Loucy (cell line): ENCODE measurements at regions not wholly inside any gene's neighbourhood (a gene's known extent, or its start where the extent isn't known, plus 50 kb on each side); places are given as distances from the start of the nearest gene placed in this dataset.

ENCODE experiments used
- H2AFZ ChIP-seq: fragments of 200-600 bp; sonication (generic); 2 replicates; pipeline ENCODE4 v1.6.0; 2016; ENCODE audit warnings: antibody characterized with exemption, mild to moderate bottlenecking, low read length, moderate library complexity
- H3F3A ChIP-seq: fragments of 200-600 bp; 2 replicates; pipeline ENCODE4 v1.6.0; 2016; ENCODE audit warnings: antibody characterized with exemption, low read depth, mild to moderate bottlenecking
- H3K27me3 ChIP-seq: fragments of 200-600 bp; sonication (generic); 2 replicates; pipeline ENCODE4 v1.6.1; 2014; ENCODE audit warnings: low read length, mild to moderate bottlenecking; ENCODE audit not compliant: insufficient read depth, poor library complexity, severe bottlenecking
- H3K36me3 ChIP-seq: fragments of 200-600 bp; sonication (generic); 2 replicates; pipeline ENCODE4 v1.6.1; 2016; ENCODE audit warnings: low read length; ENCODE audit not compliant: insufficient read depth
- H3K4me1 ChIP-seq: fragments of 200-600 bp; sonication (generic); 2 replicates; pipeline ENCODE4 v1.5.1; 2014; ENCODE audit warnings: low read length, mild to moderate bottlenecking; ENCODE audit not compliant: insufficient read depth, poor library complexity, severe bottlenecking
- H3K4me2 ChIP-seq: fragments of 200-600 bp; sonication (generic); 2 replicates; pipeline ENCODE4 v1.6.0; 2014; ENCODE audit warnings: antibody characterized with exemption, low read length, low read depth, mild to moderate bottlenecking; ENCODE audit not compliant: poor library complexity, severe bottlenecking
- H3K4me3 ChIP-seq: fragments of 200-600 bp; sonication (generic); 2 replicates; pipeline ENCODE4 v1.5.1; 2014; ENCODE audit warnings: low read length, mild to moderate bottlenecking, mixed read lengths; ENCODE audit not compliant: poor library complexity, severe bottlenecking
- H3K79me2 ChIP-seq: fragments of 200-600 bp; sonication (generic); 2 replicates; pipeline ENCODE4 v1.6.1; 2014; ENCODE audit warnings: low read length; ENCODE audit not compliant: insufficient read depth
- H3K9ac ChIP-seq: fragments of 200-600 bp; sonication (generic); 2 replicates; pipeline ENCODE4 v1.6.0; 2014; ENCODE audit warnings: mild to moderate bottlenecking, low read depth, low read length, moderate library complexity; ENCODE audit not compliant: poor library complexity, severe bottlenecking
- H3K9me2 ChIP-seq: fragments of 200-600 bp; sonication (generic); replicated peaks from 2 replicates; pipeline ENCODE4 v1.6.1; 2016; ENCODE audit warnings: low read depth, low read length, mixed read lengths
- H3K9me3 ChIP-seq: fragments of 200-600 bp; sonication (generic); 2 replicates; pipeline ENCODE4 v1.6.1; 2014; ENCODE audit warnings: mild to moderate bottlenecking, antibody characterized with exemption, low read length, low read depth; ENCODE audit not compliant: insufficient read depth
- H4K20me1 ChIP-seq: fragments of 200-600 bp; sonication (generic); 2 replicates; pipeline ENCODE4 v1.6.0; 2014; ENCODE audit warnings: antibody characterized with exemption, low read length, mild to moderate bottlenecking; ENCODE audit not compliant: insufficient read depth, poor library complexity, severe bottlenecking
- EZH2phosphoT487 ChIP-seq: fragments of 200-600 bp; IDR thresholded peaks from 2 replicates; pipeline ENCODE4 v1.6.1; 2018; ENCODE audit warnings: antibody characterized with exemption, mild to moderate bottlenecking, moderate library complexity, borderline replicate concordance
- TF ChIP-seq, protein P1 (sequence below): fragments of 200-600 bp; sonication (generic); conservative IDR thresholded peaks from 2 replicates; pipeline ENCODE4 v1.5.1; 2014; ENCODE audit warnings: mild to moderate bottlenecking, antibody characterized with exemption, low read length

DNA sequence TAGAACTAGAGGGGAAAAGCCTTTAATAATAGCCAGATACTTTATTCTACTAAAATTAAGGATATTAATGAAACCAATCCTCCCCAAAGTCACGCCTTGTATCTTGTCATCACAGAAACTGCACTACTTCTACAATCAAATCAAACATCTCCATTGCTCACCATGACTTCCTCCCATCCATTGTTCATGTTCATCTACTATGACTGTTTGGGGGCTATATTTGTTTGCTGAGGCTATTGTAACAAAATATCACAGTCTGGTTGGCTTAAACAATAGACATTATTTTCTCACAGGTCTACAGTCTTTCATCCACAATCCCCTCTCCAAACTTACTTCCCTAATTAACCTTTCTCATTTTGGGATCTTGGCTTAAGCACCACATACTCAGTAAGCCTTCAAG lies 193.6 kb upstream of the FSCB start:
- H3K4me1 ChIP-seq: no peaks in the 10 kb centered on the region

DNA sequence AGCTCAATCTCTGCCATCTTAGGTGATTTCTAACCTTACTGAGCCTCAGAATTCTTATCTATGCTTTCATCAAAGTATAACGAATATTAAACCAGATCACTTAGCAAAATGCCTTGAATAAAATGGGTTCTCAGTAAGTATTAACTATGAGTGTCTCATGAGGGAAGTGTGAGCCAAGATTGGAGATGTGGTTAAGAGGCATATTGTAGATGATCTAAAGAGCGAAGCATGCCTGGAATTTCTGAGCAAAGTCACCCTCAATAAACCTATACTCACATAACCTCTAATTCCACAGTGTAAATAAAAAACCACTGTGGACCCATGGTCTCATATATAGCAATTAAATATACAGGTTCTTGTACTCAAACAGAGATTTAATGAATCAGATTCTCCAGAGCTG lies 193.1 kb upstream of the FSCB start:
- no peak overlapping the region for H3K4me2 ChIP-seq
- no peaks in the 10 kb centered on the region for H3K79me2 ChIP-seq
- H2AFZ ChIP-seq: no peak overlapping the region
- no peak overlapping the region for H3K9ac ChIP-seq
- H3K27me3 ChIP-seq: no peaks in the 10 kb centered on the region
- no peak overlapping the region for H3K4me3 ChIP-seq
- TF ChIP-seq, protein P1, sequence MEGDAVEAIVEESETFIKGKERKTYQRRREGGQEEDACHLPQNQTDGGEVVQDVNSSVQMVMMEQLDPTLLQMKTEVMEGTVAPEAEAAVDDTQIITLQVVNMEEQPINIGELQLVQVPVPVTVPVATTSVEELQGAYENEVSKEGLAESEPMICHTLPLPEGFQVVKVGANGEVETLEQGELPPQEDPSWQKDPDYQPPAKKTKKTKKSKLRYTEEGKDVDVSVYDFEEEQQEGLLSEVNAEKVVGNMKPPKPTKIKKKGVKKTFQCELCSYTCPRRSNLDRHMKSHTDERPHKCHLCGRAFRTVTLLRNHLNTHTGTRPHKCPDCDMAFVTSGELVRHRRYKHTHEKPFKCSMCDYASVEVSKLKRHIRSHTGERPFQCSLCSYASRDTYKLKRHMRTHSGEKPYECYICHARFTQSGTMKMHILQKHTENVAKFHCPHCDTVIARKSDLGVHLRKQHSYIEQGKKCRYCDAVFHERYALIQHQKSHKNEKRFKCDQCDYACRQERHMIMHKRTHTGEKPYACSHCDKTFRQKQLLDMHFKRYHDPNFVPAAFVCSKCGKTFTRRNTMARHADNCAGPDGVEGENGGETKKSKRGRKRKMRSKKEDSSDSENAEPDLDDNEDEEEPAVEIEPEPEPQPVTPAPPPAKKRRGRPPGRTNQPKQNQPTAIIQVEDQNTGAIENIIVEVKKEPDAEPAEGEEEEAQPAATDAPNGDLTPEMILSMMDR: no peak
- TF ChIP-seq EZH2phosphoT487: no peak
- no peaks in the 10 kb centered on the region for H3K36me3 ChIP-seq
- no peaks in the 10 kb centered on the region for H3K4me1 ChIP-seq
- H3K9me2 ChIP-seq: no peaks in the 10 kb centered on the region
- no peaks in the 10 kb centered on the region for H3F3A ChIP-seq
- H3K9me3 ChIP-seq: no peaks in the 10 kb centered on the region
- H4K20me1 ChIP-seq: no peaks in the 10 kb centered on the region

More for the DNA sequence above, 193.6 kb upstream of the FSCB start:
- H3K9me3 ChIP-seq: no peaks in the 10 kb centered on the region
- no peak for TF ChIP-seq EZH2phosphoT487
- TF ChIP-seq, protein P1: no peak
- H3K79me2 ChIP-seq: no peaks in the 10 kb centered on the region
- no peak overlapping the region for H2AFZ ChIP-seq
- H4K20me1 ChIP-seq: no peaks in the 10 kb centered on the region
- no peaks in the 10 kb centered on the region for H3F3A ChIP-seq
- no peak overlapping the region for H3K4me2 ChIP-seq
- H3K9me2 ChIP-seq: no peaks in the 10 kb centered on the region
- no peaks in the 10 kb centered on the region for H3K27me3 ChIP-seq
- no peaks in the 10 kb centered on the region for H3K36me3 ChIP-seq
- no peak overlapping the region for H3K9ac ChIP-seq
- no peak overlapping the region for H3K4me3 ChIP-seq

DNA sequence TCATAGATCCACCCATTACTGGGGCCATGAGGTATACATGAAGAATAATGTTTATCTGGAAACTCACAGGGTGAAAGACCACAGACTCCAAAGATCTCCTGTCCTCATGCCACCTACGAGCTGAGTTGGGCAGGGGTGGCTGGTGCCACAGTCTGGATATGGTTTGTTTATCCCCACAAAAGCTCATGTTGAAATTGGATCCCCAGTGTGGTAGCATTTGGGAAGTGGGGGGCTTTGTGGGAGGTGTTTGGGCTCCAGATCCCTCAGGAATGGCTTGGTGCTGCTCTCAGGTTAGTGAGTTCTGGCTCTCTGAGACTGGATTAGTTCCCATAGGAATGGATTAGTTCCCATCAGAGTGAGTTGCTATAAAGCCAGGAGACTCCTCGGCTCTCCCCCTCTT lies 192.3 kb upstream of the FSCB start:
- H3K4me3 ChIP-seq: no peak overlapping the region
- H4K20me1 ChIP-seq: no peaks in the 10 kb centered on the region
- TF ChIP-seq, protein P1: no peak
- TF ChIP-seq EZH2phosphoT487: no peak
- H3K4me1 ChIP-seq: no peaks in the 10 kb centered on the region
- H2AFZ ChIP-seq: no peak overlapping the region
- H3K4me2 ChIP-seq: no peak overlapping the region
- H3K27me3 ChIP-seq: no peaks in the 10 kb centered on the region
- no peaks in the 10 kb centered on the region for H3K79me2 ChIP-seq
- H3K36me3 ChIP-seq: no peaks in the 10 kb centered on the region
- H3K9me2 ChIP-seq: no peaks in the 10 kb centered on the region
- H3K9me3 ChIP-seq: no peaks in the 10 kb centered on the region
- H3F3A ChIP-seq: no peaks in the 10 kb centered on the region
- no peak overlapping the region for H3K9ac ChIP-seq
